Activated gamma-delta T cell treated with anti-CD3 and anti-CD28 coated beads, Interleukin-2, amount 50 U/mL, for 16 hours (primary cell): ENCODE measurements at regions not wholly inside any gene's neighbourhood (a gene's known extent, or its start where the extent isn't known, plus 50 kb on each side); places are given as distances from the start of the nearest gene placed in this dataset.
"Not testable (repeated sequence)": the region's sequence is repeated elsewhere in the genome, so short reads cannot be mapped to it uniquely, and the experiment has no call there.

Source experiments
- DNase-seq: peaks from one replicate; pipeline ENCODE4 v3.0.0-alpha.2; 2020; ENCODE audit warnings: low read depth

GRCh38 chr1:234917495-234918180 is 211.0 kb downstream of the TOMM20 start:
- DNase-seq: no peak

DNA sequence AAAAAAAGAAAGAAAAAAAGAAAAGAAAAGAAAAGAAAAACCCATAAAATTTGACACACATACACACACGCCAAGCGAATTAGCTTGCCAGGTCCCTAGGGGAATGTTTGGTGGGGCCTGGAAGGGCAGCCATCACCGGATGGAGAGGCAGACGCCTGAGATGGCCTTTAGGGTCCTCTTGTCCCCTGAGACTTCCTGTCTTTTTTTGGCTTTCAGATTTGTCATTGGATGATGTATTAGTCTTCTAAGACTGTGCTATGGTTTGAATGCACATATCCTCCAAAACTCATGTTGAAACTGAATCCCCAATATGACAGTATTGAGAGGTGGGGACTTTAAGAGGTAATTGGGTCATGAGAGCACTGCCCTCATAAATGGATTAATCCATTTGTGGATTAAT is 211.8 kb downstream of the TOMM20 start:
- no peak for DNase-seq

DNA sequence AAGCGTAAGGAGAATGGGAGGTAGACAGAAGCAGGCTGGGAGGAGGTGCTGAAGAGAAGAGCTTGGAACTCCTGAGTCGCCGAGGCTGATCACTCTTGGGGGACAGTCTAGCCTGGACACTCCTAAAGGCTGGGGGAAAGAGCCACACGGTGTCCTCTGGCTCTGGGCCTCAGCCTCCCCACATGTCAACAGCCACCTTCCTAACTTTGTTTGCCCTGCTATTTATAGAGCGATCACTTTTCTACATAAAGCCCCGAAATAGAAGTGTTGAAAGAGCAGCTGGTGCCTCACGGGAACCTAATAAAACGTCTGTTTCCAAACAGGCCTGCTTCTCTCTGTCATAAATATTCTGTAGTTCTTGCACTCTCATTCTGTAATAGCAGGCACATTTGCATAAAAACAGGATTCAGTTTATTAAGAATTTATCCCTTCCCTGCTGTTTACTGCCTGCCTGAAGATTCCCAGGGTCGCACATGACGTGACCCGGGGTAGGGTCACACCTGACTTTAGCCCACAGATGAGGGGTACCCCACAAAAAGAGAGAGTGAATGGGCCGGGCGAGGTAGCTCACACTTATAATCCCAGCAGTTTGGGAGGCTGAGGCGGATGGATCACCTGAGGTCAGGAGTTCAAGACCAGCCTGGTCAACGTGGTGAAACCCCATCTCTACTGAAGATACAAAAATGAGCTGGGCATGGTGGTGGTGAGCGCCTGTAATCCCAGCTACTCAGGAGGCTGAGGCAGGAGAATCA is 212.5 kb downstream of the TOMM20 start:
- no peak for DNase-seq

GRCh38 chr1:234914606-234915290 is 213.9 kb downstream of the TOMM20 start:
- DNase-seq: no peak

DNA sequence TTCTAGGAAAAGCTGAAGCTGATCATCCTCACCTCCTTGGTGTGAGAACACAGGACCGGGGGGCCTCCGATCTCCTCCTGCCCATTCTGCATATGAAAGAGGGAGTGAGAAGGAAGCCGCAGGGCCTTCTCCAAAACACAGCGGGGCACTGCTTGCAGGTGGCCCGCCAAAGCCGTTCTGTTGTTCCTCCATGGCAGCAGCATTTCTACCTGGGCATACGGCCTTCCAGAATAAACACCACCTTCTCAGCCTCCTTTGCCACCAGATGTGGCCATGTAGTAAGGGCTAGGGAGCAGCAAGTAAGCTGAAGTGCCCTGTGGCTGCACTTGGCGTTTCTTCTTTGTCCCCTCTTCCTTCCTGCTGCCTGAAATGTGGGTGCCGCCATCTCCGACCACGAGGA is 214.9 kb downstream of the TOMM20 start:
- DNase-seq: no peak

- DNase-seq: no peak
These were observed 215.4 kb downstream of the TOMM20 start for GRCh38 chr1:234913278-234913649.

DNA sequence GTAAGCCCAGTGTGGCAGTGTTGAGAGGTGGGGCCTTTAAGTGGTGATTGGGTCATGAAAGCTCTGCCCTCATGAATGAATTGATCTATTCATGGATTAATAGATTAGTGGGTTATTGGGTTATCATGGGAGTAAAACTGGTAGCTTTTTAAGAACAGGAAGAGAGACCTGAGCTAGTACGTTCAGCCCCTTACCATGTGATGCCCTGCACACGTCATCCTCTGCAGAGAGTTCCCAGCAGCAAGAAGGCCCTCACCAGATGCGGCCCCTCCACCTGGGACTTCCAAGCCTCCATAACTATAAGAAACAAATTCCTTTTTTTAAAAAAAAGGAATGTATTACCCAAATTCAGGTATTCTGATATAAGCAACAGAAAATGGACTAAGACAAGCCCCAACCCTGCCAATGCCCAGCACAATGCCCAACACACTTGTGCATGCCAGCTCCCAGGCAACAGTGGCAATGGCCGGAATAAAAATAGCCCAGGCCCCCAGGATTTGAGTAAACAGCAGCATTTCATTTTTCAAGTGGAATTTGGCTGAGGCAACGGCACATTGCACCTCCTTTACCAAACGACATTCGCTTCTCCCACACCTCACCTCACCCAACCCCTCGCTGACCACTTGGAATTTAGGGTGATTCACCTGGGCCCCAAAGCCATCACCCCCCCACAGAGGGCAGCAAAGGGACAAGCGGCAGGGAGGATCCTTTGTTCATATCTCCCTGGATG is 215.9 kb downstream of the TOMM20 start:
- no peak for DNase-seq

DNA sequence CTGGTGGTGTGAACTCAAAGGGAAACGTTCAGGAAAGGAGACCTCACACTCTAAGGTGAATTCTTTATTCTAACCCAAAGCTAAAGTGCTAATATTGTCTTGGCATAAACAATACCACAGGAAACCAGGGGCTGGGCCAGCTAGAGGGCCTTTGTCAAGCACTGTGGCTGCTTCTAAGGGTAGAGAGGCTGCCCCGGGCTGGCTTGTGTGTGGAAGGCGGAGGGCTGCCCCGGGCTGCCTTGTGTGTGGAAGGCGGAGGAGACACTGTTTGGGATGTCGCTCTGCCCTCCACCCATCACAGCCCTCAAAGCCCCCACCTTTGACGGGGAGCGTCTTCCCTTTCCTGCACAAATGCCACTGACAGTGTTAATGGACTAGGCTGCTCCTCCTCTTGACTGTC is 216.8 kb downstream of the TOMM20 start:
- DNase-seq: peak; percentile 44

DNA sequence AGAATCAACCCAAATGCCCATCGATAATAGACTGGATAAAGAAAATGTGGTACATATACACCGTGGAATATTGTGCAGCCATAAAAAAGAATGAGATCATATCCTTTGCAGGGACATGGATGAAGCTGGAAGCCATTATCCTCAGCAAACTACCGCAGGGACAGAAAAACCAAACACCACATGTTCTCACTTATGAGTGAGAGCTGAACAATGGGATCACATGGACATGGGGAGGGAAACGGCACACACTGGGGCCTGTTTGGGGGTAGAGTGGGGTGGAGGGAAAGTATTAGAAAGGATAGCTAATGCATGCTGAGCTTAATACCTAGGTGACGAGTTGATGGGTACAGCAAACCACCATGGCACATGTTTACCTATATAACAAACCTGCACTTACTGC is 217.5 kb downstream of the TOMM20 start:
- DNase-seq: not testable (repeated sequence)

DNA sequence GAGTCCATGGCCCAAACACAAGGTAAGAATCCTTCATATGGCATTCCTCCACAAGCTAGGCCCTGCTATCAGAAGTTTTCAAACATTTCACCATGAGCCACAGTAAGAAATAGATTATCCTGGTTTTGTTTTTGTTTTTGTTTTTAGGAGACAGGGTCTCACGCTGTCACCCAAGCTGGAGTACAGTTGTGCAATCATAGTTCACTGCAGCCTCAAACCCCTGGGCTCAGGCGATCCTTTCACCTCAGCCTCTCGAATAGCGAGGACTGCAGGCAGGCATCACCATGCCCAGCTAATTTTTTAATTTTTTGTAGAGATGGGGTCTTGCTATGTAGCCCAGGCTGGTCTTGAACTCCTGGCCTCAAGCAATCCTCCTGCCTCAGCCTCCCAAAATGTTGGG is 218.8 kb downstream of the TOMM20 start:
- no peak for DNase-seq

GRCh38 chr1:234909307-234909810 is 219.3 kb downstream of the TOMM20 start:
- DNase-seq: no peak

- no peak for DNase-seq
These were observed 220.1 kb downstream of the TOMM20 start for GRCh38 chr1:234908571-234908970.

- DNase-seq: no peak
These were observed 220.7 kb downstream of the TOMM20 start for GRCh38 chr1:234907940-234908405.

GRCh38 chr1:234907208-234907939 is 221.3 kb downstream of the TOMM20 start:
- DNase-seq: no peak

GRCh38 chr1:234906654-234907053 is 222.0 kb downstream of the TOMM20 start:
- no peak for DNase-seq

DNA sequence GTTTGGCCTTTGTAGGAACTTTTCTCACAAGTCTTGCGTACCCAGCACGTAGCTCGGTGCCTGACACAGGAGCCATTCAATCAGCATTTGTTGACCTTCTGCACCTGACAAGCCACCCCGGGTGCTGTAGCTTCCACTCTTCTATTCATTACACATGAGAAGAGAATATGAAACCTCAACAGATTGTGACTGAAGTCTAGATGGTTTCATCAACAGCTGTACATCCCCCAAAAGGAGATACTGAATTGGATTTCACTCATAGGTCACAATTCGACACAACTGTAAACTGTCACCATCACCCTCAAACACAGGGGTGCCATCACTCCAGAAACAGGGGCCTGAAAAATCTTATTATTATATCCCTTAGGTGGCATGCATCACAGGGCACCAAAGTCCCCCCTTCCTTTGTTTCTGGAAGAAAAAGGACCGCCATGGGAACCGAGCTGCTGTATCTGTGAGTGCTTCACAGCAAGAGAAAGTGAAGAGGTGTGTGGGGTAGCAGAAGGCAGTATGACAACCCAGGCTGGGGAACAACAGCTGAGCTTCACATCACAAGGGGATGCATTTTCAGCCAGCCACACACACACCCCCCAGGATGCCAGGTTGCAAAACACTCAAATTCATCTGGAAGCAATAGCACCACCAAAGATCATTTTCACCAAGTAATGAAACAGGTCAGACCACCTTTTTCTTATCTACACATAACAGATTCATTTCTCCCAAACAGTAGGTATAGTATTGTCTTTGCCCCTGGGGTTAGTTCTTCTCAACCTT is 225.7 kb downstream of the TOMM20 start:
- no peak for DNase-seq

DNA sequence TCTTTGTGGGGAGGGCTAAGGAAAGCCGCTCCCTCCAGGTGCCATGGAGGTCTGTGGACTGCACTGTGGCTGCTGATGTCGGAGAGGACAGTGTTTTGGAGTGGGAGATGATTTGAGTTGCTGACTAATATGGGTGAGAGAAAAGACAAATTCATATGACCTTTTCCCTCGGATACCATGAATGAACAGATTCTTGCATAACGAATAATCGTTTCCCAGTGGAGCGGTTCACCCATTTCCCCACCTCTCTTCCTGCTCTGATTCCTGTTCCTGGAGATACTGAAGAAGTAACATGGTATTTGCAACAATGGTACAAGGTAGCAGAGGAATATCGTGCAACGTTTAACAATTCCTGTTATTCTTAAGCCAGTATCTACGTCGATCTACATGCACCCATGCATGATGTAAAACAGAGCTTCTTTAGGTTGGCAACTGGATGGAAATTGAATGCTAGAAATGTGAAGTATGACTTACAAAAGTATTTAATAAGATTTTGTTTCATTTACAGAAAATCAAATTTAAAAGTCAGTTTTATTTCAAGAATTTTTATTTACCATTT is 227.1 kb downstream of the TOMM20 start:
- no peak for DNase-seq

DNA sequence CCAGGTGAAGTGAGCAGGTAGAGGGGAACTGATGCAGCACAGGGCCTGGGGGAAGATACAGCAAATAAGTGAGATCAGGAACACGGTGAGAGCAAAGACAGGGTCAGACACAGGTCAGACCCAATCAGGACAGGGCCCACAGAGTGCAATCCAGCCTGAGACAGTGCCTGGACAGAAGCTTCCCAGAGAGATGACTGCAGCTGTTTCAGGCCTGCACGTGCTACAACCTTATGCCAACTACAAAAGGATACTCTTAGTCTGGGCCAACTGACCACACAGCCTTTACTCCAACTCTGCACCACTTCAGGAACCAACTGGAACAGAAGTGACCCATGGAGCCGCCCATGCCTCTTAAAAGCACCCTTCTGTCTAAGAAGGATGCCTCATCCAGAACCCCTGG is 228.0 kb downstream of the TOMM20 start:
- DNase-seq: no peak

- no peak for DNase-seq
These were observed 228.9 kb downstream of the TOMM20 start for GRCh38 chr1:234899730-234900072.

DNA sequence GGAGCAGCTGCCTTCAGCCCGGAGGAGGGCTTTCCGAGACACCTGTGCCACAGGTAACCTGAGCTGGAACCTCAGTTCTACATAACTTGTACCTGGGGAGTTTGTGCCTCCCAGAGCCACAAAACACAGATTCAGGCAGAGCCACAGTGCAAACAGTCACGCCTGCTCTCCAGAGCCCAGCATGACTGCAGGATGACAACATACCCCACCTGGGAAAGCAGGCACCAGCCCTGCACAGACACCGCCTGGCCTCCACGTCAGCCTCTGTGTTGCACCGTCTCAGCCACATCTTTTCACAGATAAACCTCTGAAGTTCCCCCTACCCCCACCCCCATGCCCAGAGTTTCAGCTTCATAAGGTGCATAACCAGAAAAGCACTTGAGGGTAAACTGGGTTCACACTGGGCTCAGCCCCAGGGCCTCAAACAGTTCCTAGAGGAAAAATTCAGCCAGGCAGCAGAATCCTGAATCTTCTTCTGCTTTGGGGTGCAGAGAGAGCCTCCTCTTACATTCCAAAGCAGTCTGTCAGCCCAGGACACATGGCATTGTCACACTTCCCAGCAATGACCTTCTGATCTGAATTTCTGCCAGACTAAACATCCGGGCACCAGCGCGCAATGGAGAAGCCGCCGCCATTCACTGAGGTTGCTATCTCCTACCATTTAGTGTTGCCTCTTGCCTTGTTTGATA is 229.5 kb downstream of the TOMM20 start:
- DNase-seq: no peak
